H4 (cell line): ENCODE measurements at regions not wholly inside any gene's neighbourhood (a gene's known extent, or its start where the extent isn't known, plus 50 kb on each side); places are given as distances from the start of the nearest gene placed in this dataset.
A peak's percentile ranks its signal among the peaks of the same experiment; 100 is the strongest.

ENCODE experiments used
- DNase-seq: peaks from one replicate; pipeline ENCODE4 v3.0.0-alpha.2; 2015; ENCODE audit warnings: low spot score

DNA sequence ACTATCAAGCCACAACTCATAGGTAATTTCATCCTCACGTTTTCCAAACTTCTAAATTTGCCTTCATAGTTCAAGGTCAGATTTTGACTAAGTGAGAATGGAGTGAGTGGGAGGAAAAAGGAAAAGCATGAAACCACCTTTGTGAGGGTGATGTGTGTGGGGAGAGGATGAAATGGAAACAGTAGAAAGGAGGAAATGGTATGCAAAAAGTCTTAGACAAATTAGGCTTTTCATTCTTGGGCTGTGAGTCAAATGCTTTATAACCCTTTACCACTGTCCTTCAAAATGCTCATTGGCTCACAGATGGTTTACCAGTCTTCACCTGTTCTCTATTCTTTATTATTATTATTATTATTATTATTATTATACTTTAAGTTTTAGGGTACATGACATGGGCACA is 127.2 kb downstream of the RAP2A start:
- no peak for DNase-seq

DNA sequence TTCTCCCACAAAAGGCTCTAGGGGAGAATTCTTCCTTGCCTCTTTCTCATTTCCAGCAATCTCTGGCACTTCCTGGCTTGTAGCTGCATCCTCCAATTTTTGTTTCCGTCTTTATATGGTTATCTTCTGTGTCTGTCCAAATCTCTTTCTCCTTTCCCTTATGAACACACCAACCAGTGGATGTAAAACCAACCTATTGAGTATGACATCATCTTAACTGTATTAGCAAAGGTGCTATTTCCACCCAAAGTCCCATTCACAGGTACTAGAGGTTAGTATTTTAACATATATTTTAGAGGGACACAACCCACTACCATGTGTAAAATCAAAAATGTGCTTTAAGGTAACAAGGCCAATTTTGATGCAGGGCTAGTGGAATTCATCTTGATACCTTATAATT is 129.0 kb downstream of the RAP2A start:
- DNase-seq, result no peak

DNA sequence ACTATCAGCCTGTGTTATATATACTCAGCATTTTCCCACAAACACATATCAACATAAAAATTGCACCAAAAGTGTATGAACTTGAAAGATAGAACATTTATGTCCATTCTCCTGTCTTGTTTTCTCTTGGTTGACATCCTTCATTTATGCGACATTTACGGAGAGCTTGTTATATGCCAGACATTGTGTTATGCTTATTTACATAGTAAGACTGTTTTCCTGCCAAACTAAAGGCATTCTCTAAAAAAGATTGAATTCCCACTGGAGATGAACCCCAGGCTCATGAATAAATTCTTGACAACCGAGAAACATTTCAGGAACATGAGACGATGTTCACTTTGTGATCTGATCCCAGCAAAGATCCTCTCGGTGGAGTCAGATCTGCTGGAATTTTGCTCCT is 131.0 kb downstream of the RAP2A start:
- no peak for DNase-seq

DNA sequence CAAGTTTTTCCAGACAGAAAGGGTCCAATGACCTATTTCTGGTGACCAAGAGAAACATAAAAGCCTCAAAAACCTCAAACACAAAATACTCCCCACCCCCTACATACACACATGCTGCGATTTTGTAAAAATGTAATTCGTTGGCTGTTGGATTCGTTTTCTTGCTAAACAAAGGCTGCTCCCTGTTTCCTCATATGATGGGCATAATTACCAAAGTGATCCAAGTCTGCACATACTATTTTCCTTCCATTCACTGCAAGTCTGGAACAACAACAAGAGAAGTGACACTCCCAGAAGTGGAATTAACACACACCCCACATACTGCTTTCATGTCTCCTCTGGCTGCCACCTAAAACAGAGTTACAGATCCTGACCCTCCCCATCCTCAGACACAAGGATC is 131.9 kb downstream of the RAP2A start:
- DNase-seq, result no peak

DNA sequence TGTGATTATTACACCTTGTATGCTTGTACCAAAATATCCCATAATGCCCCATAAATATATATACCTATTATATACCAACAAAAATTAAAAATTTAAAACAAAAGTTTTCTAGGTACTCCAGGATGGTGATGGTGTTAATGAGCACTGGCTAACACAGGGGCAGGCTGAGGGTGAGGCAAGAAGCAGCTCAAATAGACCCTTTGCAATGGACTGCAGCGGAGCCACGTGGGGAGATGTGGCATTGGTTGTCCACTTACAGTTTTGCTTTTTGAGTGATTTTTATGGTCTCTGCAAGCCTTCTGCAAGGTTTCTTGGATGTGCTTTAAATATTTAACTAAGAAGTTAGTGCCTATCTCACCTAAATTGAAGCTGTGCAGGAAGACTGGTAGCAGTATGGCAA is 132.9 kb downstream of the RAP2A start:
- no peak for DNase-seq

DNA sequence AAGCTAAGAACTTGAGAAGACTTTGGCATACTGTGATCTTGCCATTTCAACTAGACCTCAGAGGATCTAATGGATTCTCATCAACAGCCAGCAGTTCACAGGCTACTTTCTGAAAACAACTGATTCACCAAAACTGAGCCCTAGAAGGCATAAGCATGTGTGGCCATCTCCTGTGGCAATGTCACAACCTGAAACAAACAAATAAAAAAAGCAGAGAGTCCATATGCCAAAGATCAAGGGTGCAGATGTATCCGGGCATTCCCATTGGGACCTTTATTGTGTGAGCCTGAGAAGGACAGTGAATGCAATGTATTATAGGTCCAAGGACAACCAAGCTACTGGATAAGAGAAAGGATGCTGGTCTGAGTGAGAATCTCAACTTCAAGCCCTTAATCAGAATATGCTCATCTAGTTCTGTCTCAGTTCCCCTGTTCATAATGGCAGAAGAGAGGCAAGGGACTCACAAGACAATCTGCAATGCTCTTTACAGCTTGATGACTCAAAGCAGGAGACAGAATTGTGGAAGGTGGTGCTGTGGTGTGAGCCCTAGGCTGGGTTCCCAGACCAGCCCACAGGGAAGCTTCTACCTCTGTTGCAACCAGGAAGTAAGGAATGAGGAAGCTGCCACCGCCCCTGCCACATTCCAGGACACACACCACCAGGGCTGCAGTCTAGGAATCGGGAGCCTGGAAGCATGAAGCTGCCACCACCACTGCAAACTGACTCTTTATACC is 133.7 kb downstream of the RAP2A start:
- peak; percentile 65 for DNase-seq

DNA sequence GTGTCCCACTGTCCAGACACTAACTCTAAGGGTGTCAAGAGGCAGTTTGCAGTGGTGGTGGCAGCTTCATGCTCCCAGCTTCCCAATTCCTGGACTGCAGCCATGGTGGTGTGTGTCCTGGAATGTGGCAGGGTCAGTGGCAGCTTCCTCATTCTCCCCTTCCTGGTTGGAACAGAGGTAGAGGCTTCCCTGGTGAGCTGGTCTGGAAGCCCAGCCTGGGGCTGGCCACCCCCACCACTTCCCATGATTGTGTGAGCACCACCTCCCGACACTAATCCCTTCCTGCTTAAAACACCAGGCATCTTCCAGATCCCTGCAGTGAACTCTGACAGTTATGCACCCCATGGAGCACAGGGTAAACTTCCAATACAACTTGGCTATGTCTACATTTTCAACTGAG is 134.9 kb downstream of the RAP2A start:
- no peak for DNase-seq

DNA sequence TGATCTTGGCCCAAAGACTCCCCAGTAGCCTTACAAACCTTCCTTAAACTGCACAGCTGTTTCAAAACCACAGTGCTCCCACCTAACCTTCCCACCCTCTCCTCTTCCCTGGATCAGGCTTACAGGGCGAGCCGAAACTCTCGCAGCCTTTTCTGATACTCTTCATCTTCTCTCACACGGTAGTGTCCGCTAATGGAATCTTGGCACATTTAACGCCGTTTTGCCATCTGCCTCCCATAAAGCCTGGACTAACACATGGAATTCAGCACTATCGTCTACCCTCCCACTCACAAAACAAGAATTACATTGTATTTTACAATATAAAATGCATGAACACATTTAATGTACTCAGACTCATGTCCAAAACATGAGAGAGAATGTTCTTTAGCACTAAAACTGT is 135.9 kb downstream of the RAP2A start:
- no peak for DNase-seq

DNA sequence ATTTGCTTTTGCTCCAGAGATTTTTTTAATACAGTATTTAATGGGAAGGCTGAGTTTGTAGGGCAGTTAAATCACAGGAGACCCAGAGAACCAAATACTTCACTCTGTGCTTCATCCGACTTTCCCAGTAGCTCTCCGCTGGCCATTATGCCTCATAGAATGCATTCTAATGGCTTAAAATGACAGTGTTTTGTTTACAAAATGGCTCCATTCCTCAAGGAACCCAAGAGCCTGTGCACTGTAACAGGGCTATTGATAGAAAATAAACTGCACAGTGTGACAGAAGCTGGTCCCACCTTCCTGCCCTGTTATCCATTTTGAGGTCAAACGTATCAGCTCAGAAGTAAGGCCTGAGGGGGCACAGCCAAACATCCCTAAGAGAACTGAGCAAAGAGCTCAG is 136.5 kb downstream of the RAP2A start:
- DNase-seq, result no peak

DNA sequence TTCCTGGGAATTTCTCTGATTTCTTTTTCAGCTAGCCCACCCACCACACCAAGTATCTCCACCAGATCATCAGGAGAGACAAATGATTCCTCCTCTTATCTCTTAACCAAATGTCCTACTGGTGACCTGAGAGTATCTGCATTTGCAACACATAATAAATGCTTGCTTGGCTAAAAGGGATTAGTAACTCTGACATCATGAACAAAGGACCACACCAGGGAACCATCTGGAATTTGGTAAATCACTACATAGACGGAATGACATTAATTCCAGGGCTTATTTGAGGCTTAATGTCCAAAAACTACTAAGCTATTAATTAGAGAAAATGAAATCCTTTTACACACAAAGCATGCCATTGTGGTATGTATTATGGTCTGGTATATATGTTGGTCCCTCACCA is 139.0 kb downstream of the RAP2A start:
- DNase-seq, result no peak

DNA sequence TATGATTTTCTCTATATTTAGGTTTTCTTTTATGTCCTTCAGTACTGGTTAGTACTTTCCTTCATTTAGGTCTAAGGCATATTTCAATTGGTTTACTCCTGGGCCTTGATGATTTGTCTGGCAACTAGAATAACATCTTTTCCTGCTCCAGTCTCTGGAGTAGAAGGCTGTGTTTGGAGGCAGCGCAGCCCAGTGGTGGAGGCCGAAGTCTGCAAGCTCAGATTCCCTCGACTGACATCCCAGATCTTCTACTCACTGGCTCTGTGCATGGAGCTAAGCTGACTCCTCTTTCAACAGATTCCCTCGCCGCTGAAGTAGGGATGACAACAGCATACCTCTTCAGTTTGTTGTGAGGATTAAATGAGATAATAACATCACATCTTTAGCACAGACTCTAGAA is 141.0 kb downstream of the RAP2A start:
- DNase-seq, result peak; percentile 28

DNA sequence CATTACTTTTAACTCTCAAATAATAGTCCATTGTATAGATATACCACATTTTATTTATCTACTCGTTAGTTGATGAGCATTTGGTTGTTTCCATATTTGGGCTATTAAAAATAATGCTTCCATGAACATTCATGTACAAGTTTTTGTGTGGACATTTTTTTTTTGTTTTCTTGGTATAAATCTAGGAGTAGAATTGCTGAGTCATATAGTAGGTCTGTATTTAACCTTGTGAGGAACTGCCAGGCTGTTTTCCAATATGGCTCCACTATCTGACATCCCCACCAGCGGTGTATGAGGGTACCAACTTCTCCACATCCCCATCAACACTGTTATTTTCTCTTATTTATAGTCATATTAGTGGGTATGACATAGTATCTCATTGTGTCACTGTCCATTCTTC is 143.1 kb downstream of the RAP2A start:
- DNase-seq, result no peak

DNA sequence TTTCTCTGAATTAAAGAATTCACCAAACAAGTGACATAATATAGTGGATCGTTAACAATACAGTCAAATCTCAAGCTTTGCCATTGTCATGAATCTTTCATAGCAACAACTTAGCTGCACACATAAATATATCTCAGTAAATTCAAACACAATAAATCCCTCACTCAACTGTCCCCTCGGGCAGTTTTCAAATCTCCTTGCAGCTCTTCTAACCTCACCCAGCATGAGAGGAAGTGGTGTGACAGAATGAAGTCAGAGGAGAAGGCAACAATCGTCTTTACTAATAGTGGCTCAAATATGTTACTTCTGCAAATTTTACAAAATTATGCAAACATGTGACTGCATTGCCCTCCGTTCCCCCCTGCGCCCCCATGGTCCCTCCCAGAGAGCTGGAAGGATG is 148.2 kb downstream of the RAP2A start:
- no peak for DNase-seq

DNA sequence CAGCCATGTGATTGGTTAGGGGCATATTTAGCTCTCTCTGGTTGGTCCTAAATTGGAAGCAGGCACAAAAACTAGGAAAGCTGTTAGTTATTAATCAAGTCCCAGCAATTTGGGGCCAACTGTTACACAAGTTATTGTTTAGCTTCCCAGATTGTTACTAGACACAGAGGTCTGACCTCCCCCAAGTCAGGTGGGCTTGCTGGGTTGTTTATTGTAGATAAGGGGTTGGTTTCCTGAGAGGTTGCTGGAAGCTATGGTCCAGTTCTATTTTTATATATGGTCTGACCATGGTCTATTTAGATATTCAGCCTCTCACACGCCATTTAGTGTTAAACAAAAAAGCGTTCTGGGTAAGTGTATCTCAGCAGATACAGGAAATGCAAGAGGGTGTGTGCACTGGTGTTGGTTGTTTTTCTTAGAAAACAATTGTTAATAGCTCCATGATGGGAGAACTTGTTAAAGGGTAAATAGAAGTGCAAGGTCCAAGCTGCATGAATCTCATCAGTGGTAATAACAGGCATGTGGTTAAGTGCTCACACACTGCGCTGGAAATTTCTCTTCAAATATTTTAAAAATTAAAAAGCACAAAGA is 150.0 kb downstream of the RAP2A start:
- peak; percentile 4 for DNase-seq

DNA sequence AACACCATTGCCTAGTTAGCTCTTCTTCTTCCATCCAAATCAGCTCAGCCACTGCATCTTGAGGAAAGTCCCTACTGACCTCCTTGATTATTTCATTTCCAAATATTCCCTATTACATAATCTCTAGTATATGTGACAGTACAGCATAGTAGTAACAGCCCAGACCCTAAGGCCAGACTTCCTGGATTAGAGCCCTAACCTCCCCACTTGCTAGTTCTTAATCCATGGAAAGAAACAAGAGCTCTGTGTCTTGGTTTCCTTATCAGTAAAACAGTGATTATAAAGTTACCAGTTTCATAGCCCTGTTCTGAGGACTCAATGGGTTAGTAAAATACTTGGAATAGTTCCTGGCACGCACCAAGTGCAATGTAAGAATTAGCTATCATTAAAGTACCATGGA is 153.0 kb downstream of the RAP2A start:
- no peak for DNase-seq

DNA sequence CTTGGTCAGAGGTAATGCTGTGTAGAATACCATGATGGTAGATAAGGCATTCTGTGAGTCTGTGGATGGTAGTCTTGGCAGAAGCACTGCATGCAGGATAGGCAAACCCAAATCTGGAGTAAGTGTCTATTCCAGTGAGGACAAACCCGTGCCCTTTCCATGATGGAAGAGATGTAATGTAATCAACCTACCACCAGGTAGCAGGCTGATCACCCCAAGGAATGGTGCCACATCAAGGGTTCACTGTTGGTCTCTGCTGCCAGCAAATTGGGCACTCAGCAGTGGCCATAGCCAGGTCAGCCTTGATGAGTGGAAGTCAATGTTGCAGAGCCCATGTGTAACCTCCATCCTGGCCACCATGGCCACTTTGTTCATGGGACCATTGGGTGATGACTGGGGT is 155.0 kb downstream of the RAP2A start:
- no peak for DNase-seq

DNA sequence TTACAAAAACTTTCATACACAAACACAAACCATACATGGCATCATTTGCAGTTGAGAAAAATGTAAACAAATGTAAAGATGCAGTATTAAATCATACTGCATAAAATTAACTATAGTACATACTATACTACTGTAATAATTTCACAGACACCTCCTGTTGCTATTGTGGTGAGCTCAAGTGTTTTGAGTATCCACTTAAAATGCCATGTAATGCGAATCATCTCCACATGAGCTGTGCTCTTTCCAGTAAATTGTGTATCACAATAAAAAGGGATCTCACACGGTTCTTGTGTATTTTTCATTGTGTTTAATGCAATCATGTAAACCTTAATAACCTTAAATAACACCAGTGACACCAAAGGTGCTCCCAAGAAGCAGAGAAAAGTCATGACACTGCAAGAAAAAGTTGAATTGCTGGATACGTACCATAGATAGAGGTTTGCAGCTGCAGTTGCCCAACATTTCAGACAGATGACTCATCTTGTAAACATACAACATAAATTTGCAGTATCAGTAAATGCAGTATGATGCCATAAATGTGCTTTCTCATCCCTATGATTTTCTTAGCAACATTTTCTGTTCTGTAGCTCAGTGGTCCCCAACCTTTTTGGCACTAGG is 166.6 kb downstream of the RAP2A start:
- DNase-seq, result peak; percentile 48

DNA sequence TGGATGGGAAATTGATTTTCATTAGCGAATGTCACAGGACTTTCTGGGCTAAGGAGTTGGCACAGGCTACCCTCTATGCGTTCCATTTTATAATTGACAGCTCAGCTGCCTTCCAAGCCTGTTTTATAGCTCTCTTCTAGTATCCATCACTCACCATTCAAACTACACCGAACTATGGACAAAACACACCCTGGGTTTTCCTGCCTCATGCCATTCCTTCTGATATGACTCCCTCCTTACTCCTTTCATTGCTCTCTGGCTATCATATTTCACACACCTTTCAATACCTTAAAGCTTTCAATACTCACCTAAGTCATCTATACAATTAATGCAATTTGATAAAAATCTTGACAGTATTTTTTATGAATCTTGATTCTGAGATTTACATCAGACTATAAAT is 181.3 kb downstream of the RAP2A start:
- no peak for DNase-seq

DNA sequence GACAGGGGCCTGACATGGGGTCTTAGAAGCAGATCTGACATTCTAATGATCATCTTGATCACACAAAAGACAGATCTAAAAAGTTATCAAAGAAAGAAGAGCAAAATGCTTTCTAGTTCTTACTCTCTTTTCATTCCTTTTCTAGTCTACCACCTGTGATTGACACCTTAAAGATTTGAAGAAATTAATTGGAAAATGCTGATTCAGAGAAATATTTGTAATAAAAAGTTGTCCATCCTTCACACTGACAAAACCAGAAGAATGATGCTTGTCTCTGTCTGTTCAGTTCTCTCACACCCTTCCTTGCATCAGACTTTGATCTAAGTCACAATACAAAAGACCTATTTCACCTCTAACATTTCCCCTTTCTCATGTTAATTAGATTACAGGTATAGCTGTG is 182.4 kb downstream of the RAP2A start:
- DNase-seq, result no peak

DNA sequence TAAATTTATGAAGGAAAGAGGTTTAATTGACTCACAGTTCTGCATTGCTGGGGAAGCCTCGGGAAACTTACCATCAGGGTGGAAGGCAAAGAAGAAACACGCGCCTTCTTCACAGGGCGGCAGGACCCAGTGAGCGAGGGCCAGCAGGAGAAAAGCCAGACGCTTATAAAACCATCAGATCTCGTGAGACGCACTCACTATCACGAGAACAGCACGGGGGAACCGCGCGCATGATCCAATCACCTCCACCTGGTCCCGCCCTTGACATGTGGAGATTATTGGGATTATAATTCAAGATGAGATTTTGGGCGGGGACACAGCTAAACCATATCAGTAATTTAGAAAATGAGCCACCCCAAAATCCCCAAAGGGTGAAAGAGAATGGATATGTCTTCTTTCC is 187.1 kb downstream of the RAP2A start:
- DNase-seq, result no peak

DNA sequence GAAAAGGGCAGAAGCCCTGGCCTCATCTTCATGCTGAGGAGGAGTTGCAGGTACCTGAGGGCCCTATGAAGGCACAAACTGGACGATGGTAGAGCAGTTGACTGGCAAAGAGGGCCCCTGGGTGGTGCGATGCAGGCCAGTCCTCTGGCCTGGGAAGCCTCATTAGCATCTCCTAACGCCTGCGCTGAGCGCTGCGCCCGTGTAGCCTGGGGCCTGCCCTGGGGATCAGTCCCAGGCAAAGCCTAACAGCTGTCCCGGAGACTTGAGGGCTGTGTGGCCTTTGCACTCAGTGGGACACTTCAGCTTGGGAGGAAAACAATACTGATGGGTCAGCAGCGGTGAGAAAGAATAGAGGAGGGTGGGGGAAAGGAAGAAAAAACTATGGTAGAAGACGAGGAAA is 187.7 kb downstream of the RAP2A start:
- no peak for DNase-seq

DNA sequence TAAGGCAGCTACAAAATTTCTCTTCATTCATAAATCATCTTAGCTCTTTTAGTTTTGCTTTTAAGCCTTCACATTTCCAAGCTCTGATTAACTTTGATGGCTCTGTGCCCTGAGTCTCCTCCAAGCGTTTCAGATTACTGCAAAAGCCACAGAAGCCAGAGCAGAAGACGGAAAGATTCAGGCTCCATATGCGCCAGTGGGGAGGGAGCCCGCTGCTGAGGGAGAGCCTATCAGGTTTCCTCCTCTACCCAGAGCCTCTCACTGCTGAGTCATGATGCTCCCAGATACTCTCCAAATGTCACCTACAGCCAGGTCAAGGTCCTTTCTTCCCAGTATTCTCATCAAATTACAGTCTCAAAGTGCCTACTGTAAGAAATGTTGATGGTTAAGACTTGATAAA is 193.6 kb downstream of the RAP2A start:
- peak; percentile 89 for DNase-seq

DNA sequence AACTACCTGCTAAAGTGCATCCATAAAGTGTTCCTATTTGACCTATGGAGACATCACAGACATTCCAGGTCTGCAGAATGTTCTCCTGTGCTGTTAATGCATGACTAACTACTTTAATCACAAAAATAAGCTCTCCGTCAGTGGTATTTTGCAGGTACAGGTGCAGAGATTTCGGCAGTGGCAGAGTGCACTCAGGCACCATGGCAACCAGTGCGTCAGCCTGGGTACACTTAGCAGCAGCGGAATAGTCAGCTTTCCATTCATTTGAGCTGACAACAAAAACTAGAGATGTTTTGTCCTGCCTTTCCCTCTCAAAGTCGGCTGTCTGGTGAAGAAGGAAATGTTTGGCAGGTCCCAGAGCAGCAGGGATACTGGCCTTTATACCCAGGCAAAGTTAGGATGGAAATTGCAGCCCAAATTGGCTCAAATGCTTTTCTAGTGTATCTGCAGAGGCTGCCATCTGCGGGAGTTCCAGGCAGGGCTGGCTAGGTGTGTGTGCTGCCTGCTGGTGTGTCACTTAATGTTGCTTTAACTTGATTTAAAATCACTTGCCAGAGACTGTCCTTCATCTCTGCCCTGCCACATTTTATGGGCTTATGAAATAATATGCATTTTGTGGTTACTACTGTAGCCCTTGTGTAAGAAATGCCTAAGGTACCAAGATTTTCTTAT is 195.8 kb downstream of the RAP2A start:
- DNase-seq, result no peak
